ENCODE measurements at regions not wholly inside any gene's neighbourhood (a gene's known extent, or its start where the extent isn't known, plus 50 kb on each side); places are given as distances from the start of the nearest gene placed in this dataset.
"Not testable (repeated sequence)": the region's sequence is repeated elsewhere in the genome, so short reads cannot be mapped to it uniquely, and the experiment has no call there.

DNA sequence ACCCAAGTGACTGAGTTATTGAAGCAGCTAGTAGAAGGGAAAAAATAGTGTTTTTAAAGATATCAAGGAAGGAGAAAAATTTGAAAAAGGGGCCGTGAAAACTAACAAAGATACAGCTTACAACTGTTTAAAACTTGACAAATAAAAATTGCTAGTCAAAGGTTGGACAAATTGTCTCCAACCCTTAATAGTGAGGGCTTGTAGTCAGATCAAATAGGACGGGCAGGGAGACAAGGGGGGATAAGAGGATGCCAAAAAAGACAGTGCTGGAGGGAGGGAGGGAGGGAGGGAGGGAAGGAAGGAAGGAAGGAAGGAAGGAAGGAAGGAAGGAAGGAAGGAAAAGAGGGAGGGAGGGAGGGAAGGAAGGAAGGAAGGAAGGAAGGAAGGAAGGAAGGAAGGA is 1825.8 kb upstream of the MIR17HG start:
- H3K4me3 Mint-ChIP-seq; H3K27ac Mint-ChIP-seq; H3K27me3 Mint-ChIP-seq; intact Hi-C loops (cut with micrococcal nuclease); POLR2A ChIA-PET; H3K4me1 Mint-ChIP-seq (ENCODE audit: low read depth); H3K36me3 Mint-ChIP-seq; DNase-seq; CTCF ChIA-PET: not testable (repeated sequence)
- peaks cover 15% of the 10 kb centered on the region for H3K9me3 Mint-ChIP-seq

GRCh38 chr13:89541091-89542030 is 1806.1 kb upstream of the MIR17HG start:
- no peaks in the 10 kb centered on the region for H3K4me1 Mint-ChIP-seq (ENCODE audit: low read depth)
- ChIA-PET POLR2A (no interaction called here), CTCF (no interaction called here)
- no peak overlapping the region for H3K27ac Mint-ChIP-seq
- H3K27me3 Mint-ChIP-seq, result no peaks in the 10 kb centered on the region
- H3K4me3 Mint-ChIP-seq, result no peak overlapping the region
- intact Hi-C loops (cut with micrococcal nuclease), result no loop called here
- DNase-seq, result no peak
- H3K36me3 Mint-ChIP-seq, result no peaks in the 10 kb centered on the region
- H3K9me3 Mint-ChIP-seq, result peaks cover 7% of the 10 kb centered on the region

DNA sequence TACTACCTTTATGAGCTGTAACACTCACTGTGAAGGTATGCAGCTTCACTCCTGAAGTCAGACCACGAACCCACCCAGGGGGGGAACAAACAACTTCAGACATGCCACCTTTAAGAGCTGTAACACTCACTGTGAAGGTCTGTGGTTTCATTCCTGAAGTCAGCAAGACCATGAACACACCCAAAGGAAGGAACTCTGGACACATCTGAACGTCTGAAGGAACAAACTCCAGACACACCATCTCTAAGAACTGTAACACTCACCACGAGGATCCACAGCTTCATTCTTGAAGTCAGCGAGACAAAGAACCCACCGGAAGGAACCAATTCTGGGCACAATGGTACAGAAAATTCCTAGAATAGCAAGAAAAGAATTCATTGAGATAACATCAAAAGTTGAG is 1796.5 kb upstream of the MIR17HG start:
- no peaks in the 10 kb centered on the region for H3K4me1 Mint-ChIP-seq (ENCODE audit: low read depth)
- H3K4me3 Mint-ChIP-seq, result no peak overlapping the region
- POLR2A ChIA-PET, result no interaction called here
- CTCF ChIA-PET, result no interaction called here
- intact Hi-C loops (cut with micrococcal nuclease), result no loop called here
- no peaks in the 10 kb centered on the region for H3K27me3 Mint-ChIP-seq
- peaks cover 6% of the 10 kb centered on the region for H3K9me3 Mint-ChIP-seq
- no peaks in the 10 kb centered on the region for H3K36me3 Mint-ChIP-seq
- no peak overlapping the region for H3K27ac Mint-ChIP-seq
- DNase-seq, result no peak

GRCh38 chr13:89554801-89555200 is 1792.7 kb upstream of the MIR17HG start:
- H3K27ac Mint-ChIP-seq, result no peak overlapping the region
- no peak for DNase-seq
- no peaks in the 10 kb centered on the region for H3K27me3 Mint-ChIP-seq
- intact Hi-C loops (cut with micrococcal nuclease), result no loop called here
- CTCF ChIA-PET, result no interaction called here
- peaks cover 6% of the 10 kb centered on the region for H3K9me3 Mint-ChIP-seq
- H3K4me3 Mint-ChIP-seq, result no peak overlapping the region
- POLR2A ChIA-PET, result no interaction called here
- H3K36me3 Mint-ChIP-seq, result no peaks in the 10 kb centered on the region
- no peaks in the 10 kb centered on the region for H3K4me1 Mint-ChIP-seq (ENCODE audit: low read depth)

DNA sequence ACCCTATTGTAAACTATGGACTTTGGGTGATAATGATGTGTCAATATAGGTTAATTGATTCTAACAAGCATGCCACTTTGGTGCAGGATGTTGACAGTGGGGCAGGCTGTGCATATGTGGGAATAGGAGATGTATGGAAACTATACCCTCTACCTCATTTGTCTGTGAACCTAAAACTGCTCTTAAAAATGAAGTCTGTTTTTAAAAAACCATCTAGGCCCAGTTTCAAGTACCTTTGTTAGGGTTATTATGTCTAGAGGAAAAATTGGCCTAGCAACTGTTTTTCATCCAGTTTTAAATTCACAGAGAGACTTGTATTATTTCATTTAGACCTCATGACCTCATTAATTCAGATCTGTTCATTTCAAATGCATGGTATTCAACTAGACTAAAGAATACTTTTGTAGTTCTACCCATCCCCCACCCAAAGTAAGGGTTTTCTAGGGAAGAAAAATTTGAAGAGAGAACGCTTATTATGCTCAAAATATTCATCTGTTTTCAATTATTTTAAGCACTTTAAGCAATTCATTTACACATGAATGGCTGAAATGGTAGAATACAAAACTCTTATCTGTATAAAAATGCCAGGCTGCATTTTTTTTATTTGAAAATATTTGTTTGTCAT is 1781.9 kb upstream of the MIR17HG start:
- H3K27ac Mint-ChIP-seq, result no peak overlapping the region
- CTCF ChIA-PET, result no interaction called here
- DNase-seq, result no peak
- POLR2A ChIA-PET, result no interaction called here
- intact Hi-C loops (cut with micrococcal nuclease), result no loop called here
- H3K9me3 Mint-ChIP-seq, result peaks cover 9% of the 10 kb centered on the region
- H3K4me3 Mint-ChIP-seq, result no peak overlapping the region
- no peaks in the 10 kb centered on the region for H3K4me1 Mint-ChIP-seq (ENCODE audit: low read depth)
- H3K36me3 Mint-ChIP-seq, result no peaks in the 10 kb centered on the region
- H3K27me3 Mint-ChIP-seq, result no peaks in the 10 kb centered on the region

GRCh38 chr13:89567025-89567424 is 1780.5 kb upstream of the MIR17HG start:
- ChIA-PET POLR2A (no interaction called here), CTCF (no interaction called here)
- Mint-ChIP-seq H3K4me1 (ENCODE audit: low read depth) (no peaks in the 10 kb centered on the region), H3K4me3 (no peak overlapping the region), H3K9me3 (peaks cover 10% of the 10 kb centered on the region), H3K36me3 (no peaks in the 10 kb centered on the region), H3K27me3 (no peaks in the 10 kb centered on the region), H3K27ac (no peak overlapping the region)
- DNase-seq, result no peak
- intact Hi-C loops (cut with micrococcal nuclease), result no loop called here

- no peaks in the 10 kb centered on the region for H3K27me3 Mint-ChIP-seq
- no peaks in the 10 kb centered on the region for H3K4me1 Mint-ChIP-seq (ENCODE audit: low read depth)
- no peak overlapping the region for H3K4me3 Mint-ChIP-seq
- CTCF ChIA-PET, result no interaction called here
- H3K27ac Mint-ChIP-seq, result no peak overlapping the region
- intact Hi-C loops (cut with micrococcal nuclease), result no loop called here
- DNase-seq, result no peak
- no peaks in the 10 kb centered on the region for H3K36me3 Mint-ChIP-seq
- POLR2A ChIA-PET, result no interaction called here
- peaks cover 12% of the 10 kb centered on the region for H3K9me3 Mint-ChIP-seq
These were observed 1779.2 kb upstream of the MIR17HG start for GRCh38 chr13:89568276-89568675.

GRCh38 chr13:89568746-89569145 is 1778.7 kb upstream of the MIR17HG start:
- ChIA-PET CTCF (no interaction called here), POLR2A (no interaction called here)
- Mint-ChIP-seq H3K27ac (no peak overlapping the region), H3K4me1 (ENCODE audit: low read depth) (no peaks in the 10 kb centered on the region), H3K36me3 (no peaks in the 10 kb centered on the region), H3K9me3 (peaks cover 12% of the 10 kb centered on the region), H3K4me3 (no peak overlapping the region), H3K27me3 (no peaks in the 10 kb centered on the region)
- intact Hi-C loops (cut with micrococcal nuclease), result no loop called here
- no peak for DNase-seq

- H3K9me3 Mint-ChIP-seq, result peaks cover 18% of the 10 kb centered on the region
- H3K36me3 Mint-ChIP-seq, result no peaks in the 10 kb centered on the region
- H3K27ac Mint-ChIP-seq, result no peak overlapping the region
- no peaks in the 10 kb centered on the region for H3K4me1 Mint-ChIP-seq (ENCODE audit: low read depth)
- H3K4me3 Mint-ChIP-seq, result no peak overlapping the region
- no peak for DNase-seq
- H3K27me3 Mint-ChIP-seq, result no peaks in the 10 kb centered on the region
- POLR2A ChIA-PET, result no interaction called here
- intact Hi-C loops (cut with micrococcal nuclease), result no loop called here
- CTCF ChIA-PET, result no interaction called here
These were observed 1775.8 kb upstream of the MIR17HG start for GRCh38 chr13:89571676-89572075.

DNA sequence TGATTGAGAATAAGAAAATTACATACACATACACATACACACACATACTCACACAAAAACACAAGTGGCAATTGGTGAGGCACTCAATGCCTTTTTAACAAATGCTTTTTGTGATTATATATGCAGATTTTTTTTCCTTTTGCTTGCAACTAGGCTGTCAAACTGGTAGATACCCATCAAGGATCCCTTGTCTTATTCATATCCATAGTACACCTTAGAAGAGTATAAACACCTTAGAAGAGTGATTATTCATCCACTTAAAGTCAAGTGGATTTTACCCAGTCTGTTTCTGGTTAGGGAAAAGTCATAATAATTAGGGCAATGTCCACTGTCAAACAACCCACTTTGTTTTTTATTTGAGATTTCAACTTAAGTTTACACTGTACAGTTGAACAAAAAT is 1773.4 kb upstream of the MIR17HG start:
- Mint-ChIP-seq H3K27me3 (no peaks in the 10 kb centered on the region), H3K9me3 (peaks cover 18% of the 10 kb centered on the region), H3K4me1 (ENCODE audit: low read depth) (no peaks in the 10 kb centered on the region), H3K4me3 (no peak overlapping the region), H3K27ac (no peak overlapping the region), H3K36me3 (no peaks in the 10 kb centered on the region)
- POLR2A ChIA-PET, result no interaction called here
- intact Hi-C loops (cut with micrococcal nuclease), result no loop called here
- no peak for DNase-seq
- CTCF ChIA-PET, result no interaction called here

- CTCF ChIA-PET, result no interaction called here
- no peak for DNase-seq
- no peak overlapping the region for H3K27ac Mint-ChIP-seq
- no peaks in the 10 kb centered on the region for H3K4me1 Mint-ChIP-seq (ENCODE audit: low read depth)
- H3K36me3 Mint-ChIP-seq, result no peaks in the 10 kb centered on the region
- H3K9me3 Mint-ChIP-seq, result peaks cover 14% of the 10 kb centered on the region
- H3K27me3 Mint-ChIP-seq, result no peaks in the 10 kb centered on the region
- POLR2A ChIA-PET, result no interaction called here
- H3K4me3 Mint-ChIP-seq, result no peak overlapping the region
- intact Hi-C loops (cut with micrococcal nuclease), result no loop called here
These were observed 1770.2 kb upstream of the MIR17HG start for GRCh38 chr13:89577301-89577700.

DNA sequence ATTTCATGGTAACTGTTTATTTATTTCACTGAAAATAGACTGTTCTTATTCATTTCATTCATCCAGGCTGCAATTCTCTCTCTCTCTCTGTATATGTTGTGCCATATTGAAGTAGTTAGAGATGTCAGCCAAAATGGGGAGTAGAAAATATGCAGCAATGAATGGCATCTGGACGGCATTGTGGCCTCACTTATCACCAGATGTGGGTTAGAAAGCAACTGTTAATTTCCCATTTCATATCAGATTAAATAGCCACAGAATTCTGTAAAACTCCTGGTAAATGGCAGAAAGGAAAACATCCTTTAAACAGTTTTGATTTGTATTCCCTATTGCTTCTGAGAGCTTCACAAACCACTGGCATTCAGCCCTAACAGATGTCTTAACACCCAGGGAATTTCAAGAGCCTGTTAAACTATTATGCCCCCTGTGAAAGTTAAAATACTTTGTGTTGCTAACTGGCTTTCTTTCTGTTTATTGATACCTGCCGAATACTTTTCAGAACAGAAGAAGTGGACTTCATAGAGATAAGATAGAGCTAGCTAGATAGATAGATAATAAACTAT is 1763.3 kb upstream of the MIR17HG start:
- CTCF ChIA-PET, result interaction anchor here (1.1 kb wide), 1 partner anchor 291 kb away, joined by 3 read pairs; no protein-coding TSS in a partner anchor
- POLR2A ChIA-PET, result no interaction called here
- H3K9me3 Mint-ChIP-seq, result no peaks in the 10 kb centered on the region
- intact Hi-C loops (cut with micrococcal nuclease), result no loop called here
- no peak for DNase-seq
- H3K36me3 Mint-ChIP-seq, result no peaks in the 10 kb centered on the region
- no peaks in the 10 kb centered on the region for H3K4me1 Mint-ChIP-seq (ENCODE audit: low read depth)
- H3K27ac Mint-ChIP-seq, result no peak overlapping the region
- H3K4me3 Mint-ChIP-seq, result no peak overlapping the region
- no peaks in the 10 kb centered on the region for H3K27me3 Mint-ChIP-seq

DNA sequence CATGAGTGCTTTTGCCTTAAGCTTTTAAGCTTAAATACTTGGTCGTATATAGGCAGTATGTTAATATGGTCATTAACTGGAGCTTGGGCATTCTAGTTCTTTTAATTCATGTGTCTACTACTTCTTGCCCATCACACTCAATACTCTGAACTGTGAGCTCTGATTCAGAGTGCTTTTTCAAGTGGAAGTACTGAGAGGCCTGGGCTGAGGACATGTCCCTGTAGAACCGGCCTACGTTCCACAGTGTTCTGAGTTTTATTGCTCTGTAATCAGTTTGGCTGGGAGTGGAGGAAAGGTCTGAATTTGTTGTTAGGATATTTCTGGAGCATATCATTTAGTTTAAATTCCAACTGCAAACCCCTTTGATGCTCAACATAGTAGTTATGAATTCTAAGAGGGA is 1744.8 kb upstream of the MIR17HG start:
- intact Hi-C loops (cut with micrococcal nuclease), result no loop called here
- Mint-ChIP-seq H3K9me3 (peaks cover 9% of the 10 kb centered on the region), H3K36me3 (no peaks in the 10 kb centered on the region), H3K27ac (no peak overlapping the region), H3K4me3 (no peak overlapping the region), H3K27me3 (no peaks in the 10 kb centered on the region), H3K4me1 (ENCODE audit: low read depth) (no peaks in the 10 kb centered on the region)
- CTCF ChIA-PET, result no interaction called here
- DNase-seq, result no peak
- POLR2A ChIA-PET, result no interaction called here
